B cell (primary cell): ENCODE measurements at regions not wholly inside any gene's neighbourhood (a gene's known extent, or its start where the extent isn't known, plus 50 kb on each side); places are given as distances from the start of the nearest gene placed in this dataset.

Experiments used
- EZH2 ChIP-seq: IDR thresholded peaks from 2 replicates; pipeline ENCODE4 v1.6.1; 2012; ENCODE audit warnings: borderline replicate concordance, low read depth, mild to moderate bottlenecking, moderate library complexity, low read length; ENCODE audit not compliant: insufficient read depth, poor library complexity, severe bottlenecking
- TF ChIP-seq, protein P1 (sequence below): fragments of 200-600 bp; IDR thresholded peaks from one replicate; pipeline ENCODE4 v1.8.0; 2022; ENCODE audit warnings: antibody characterized with exemption, mild to moderate bottlenecking

DNA sequence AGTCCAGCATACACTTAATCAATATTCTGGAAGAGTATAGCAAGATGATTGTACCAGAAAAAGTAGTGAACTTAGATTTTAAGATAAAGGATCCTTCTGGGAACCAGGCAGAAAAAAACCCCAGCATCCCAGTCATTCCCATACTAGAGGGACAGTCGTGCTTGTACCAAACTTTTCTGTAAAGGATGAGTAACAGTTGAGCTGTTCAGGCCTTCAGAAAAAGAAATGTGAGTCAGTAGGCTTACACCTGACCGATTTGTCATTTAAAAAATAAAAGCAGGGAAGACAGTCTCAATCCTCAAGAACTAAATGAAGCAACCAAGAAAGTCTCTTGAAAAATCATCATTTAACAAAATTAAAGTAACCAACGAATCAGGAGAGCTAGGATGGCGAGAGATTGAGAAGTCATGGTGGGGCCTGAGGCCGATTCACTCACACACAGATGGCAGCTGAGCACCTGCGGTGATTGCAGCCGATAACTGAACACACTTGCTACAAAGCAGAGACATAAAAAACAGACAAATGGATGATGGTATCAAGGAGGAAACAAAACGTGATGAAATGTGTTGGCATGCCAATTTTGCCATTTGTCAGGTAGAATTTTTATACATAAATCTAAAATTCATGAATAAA, 170.0 kb upstream of the ALKAL2 start:
- TF ChIP-seq, protein P1, sequence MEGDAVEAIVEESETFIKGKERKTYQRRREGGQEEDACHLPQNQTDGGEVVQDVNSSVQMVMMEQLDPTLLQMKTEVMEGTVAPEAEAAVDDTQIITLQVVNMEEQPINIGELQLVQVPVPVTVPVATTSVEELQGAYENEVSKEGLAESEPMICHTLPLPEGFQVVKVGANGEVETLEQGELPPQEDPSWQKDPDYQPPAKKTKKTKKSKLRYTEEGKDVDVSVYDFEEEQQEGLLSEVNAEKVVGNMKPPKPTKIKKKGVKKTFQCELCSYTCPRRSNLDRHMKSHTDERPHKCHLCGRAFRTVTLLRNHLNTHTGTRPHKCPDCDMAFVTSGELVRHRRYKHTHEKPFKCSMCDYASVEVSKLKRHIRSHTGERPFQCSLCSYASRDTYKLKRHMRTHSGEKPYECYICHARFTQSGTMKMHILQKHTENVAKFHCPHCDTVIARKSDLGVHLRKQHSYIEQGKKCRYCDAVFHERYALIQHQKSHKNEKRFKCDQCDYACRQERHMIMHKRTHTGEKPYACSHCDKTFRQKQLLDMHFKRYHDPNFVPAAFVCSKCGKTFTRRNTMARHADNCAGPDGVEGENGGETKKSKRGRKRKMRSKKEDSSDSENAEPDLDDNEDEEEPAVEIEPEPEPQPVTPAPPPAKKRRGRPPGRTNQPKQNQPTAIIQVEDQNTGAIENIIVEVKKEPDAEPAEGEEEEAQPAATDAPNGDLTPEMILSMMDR, result no peak
- TF ChIP-seq EZH2, result no peak
